Testis (tissue), 2 donors: ENCODE measurements at regions not wholly inside any gene's neighbourhood (a gene's known extent, or its start where the extent isn't known, plus 50 kb on each side); places are given as distances from the start of the nearest gene placed in this dataset.
A peak's percentile ranks its signal among the peaks of the same experiment; 100 is the strongest.

Experiments used
- DNase-seq: peaks from one replicate; pipeline ENCODE4 v3.0.0-alpha.2; 2019
- H3K27ac ChIP-seq, 2 donors: fragments of 200-600 bp; sonication (generic); one replicate each; pipeline ENCODE4 v1.5.1; 2019
- H3K27me3 ChIP-seq: fragments of 200-600 bp; sonication (generic); one replicate; pipeline ENCODE4 v1.5.1; 2019
- H3K36me3 ChIP-seq: fragments of 200-600 bp; sonication (generic); one replicate; pipeline ENCODE4 v1.5.1; 2017; ENCODE audit warnings: low read depth; ENCODE audit errors: missing control alignments
- H3K4me1 ChIP-seq: fragments of 200-600 bp; sonication (generic); one replicate; pipeline ENCODE4 v1.5.1; 2019
- H3K4me3 ChIP-seq, 2 donors: fragments of 200-600 bp; sonication (generic); one replicate each; pipeline ENCODE4 v1.5.1; 2017 to 2019
- H3K9me3 ChIP-seq: fragments of 200-600 bp; sonication (generic); one replicate; pipeline ENCODE4 v1.5.1; 2017
- POLR2A ChIP-seq: fragments of 450-650 bp; IDR thresholded peaks from one replicate; pipeline ENCODE4 v1.6.1; 2017; ENCODE audit warnings: antibody characterized with exemption, mild to moderate bottlenecking, moderate library complexity
- WGBS, 2 donors: methylation state at CpG; one replicate each; pipeline ENCODE4 v1.1.5; 2018; 5-methylcytosine and 5-hydroxymethylcytosine counted together
- intact Hi-C: fragments of 100-400 bp; cut with DNase I; formaldehyde crosslinking; loops from one replicate; pipeline ENCODE4 v1.15.1; 2023; ENCODE audit warnings: low total_unique reads
- TF ChIP-seq, protein P1 (sequence below), 3 experiments: fragments of 450-650 bp in 2 of 3; fragments of 200-600 bp in 1 of 3; sonication (generic) in 1 of 3; IDR thresholded peaks; one replicate each; pipeline ENCODE4 v1.5.1; 2016 to 2019; ENCODE audit warnings: antibody characterized with exemption in 3 of 3, mild to moderate bottlenecking in 2 of 3, moderate library complexity in 1 of 3

DNA sequence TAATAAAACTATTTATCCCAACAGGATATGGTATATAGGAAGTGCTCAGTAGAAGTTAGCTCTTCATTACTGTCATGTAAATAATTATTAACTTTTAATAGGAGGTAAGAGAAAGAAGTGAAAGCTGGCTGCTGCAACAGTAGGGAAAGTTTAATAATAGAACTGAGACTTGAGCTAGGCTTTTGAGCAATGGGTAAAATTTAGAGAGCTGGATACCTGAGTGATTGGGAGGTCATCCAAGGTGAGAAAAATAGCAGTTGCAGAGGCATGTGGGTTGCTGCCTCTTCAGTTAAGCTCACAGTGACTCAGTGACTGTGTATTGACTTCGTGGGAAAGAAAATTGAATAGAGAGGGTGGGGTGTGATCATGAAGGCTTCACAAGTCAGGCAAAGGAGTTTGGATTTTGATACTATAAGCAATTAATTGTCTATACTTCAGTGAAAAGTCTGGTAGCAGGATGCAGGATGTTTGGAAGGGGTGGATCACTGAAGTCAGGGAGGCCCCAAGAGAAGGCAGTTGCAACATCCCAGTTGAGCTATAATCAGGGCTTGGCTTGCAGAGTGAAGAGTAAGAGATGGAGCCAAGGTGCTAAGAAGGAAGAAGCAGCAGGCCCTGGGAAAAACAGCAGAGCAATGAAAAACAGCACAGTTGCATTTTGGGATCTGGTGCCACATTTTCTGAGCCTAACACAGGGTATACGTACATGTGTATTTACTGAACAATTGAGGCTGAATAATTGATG is 172.0 kb upstream of the FRMD6 start:
- DNase-seq, result peak; percentile 23
- H3K36me3 ChIP-seq, result no peaks in the 10 kb centered on the region
- H3K27ac ChIP-seq, result no peak overlapping the region
- no peaks in the 10 kb centered on the region for H3K9me3 ChIP-seq
- no peaks in the 10 kb centered on the region for H3K27me3 ChIP-seq
- no peak for TF ChIP-seq POLR2A
- TF ChIP-seq, protein P1, sequence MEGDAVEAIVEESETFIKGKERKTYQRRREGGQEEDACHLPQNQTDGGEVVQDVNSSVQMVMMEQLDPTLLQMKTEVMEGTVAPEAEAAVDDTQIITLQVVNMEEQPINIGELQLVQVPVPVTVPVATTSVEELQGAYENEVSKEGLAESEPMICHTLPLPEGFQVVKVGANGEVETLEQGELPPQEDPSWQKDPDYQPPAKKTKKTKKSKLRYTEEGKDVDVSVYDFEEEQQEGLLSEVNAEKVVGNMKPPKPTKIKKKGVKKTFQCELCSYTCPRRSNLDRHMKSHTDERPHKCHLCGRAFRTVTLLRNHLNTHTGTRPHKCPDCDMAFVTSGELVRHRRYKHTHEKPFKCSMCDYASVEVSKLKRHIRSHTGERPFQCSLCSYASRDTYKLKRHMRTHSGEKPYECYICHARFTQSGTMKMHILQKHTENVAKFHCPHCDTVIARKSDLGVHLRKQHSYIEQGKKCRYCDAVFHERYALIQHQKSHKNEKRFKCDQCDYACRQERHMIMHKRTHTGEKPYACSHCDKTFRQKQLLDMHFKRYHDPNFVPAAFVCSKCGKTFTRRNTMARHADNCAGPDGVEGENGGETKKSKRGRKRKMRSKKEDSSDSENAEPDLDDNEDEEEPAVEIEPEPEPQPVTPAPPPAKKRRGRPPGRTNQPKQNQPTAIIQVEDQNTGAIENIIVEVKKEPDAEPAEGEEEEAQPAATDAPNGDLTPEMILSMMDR (IDR thresholded peaks at IDR 0.05), result no peak
- no peak overlapping the region for H3K4me3 ChIP-seq
- peaks cover 10% of the 10 kb centered on the region for H3K4me1 ChIP-seq
- WGBS, 2 donors, result 78 to 82% methylated on average over 2 of the region's 2 CpGs
- intact Hi-C loops, result no loop called here

DNA sequence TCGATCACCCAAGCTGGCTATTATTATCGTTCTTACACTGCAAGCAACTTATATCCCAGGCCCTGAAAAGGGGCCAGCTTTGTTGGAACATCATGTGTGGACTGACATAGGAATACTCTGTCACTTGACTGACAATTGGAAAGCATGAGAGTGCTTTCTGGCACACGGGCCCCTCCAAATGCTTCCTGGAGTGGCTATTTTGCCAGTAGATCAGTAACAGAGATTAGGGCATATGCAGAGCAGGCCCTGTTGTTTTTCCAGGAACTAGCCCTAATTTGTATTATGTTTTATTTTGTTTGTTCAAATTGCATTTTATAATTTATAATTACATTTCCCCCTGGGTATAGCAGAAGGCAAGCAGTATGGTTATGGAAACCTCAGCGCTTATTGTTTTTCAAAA is 170.1 kb upstream of the FRMD6 start:
- Histone ChIP-seq H3K27me3 (no peaks in the 10 kb centered on the region), H3K9me3 (no peaks in the 10 kb centered on the region), H3K4me1 (peaks cover 4% of the 10 kb centered on the region), H3K36me3 (no peaks in the 10 kb centered on the region), H3K4me3 (no peak overlapping the region), H3K27ac (no peak overlapping the region)
- TF ChIP-seq, protein P1 (IDR thresholded peaks at IDR 0.05), result no peak
- TF ChIP-seq POLR2A, result no peak
- DNase-seq, result no peak
- intact Hi-C loops, result no loop called here
- WGBS, 2 donors, result 93 to 95% methylated on average over 4 of the region's 4 CpGs

DNA sequence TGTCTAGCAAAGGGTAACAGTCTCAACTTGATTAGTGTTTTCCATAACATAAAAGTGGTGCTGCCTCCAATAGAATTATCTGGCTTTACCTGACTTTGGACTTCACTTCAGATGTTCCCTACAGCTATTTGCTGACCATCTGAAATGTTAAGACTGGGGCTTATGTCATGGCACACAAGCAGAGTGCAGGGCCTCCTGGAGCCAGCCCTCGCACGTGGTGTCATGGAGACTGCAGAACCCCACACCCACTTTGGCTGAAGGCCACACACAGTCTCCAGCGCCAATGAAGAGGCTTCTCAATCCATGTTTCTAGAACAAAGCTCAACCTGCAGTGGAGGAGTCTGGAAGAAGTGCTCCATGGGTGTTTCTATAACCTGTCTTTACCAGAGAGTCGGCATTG is 169.6 kb upstream of the FRMD6 start:
- no peaks in the 10 kb centered on the region for H3K9me3 ChIP-seq
- H3K27ac ChIP-seq, result no peak overlapping the region
- no peaks in the 10 kb centered on the region for H3K4me1 ChIP-seq
- no peaks in the 10 kb centered on the region for H3K27me3 ChIP-seq
- 89 to 91% methylated on average over 4 of the region's 4 CpGs for WGBS, 2 donors
- H3K4me3 ChIP-seq, result no peak overlapping the region
- H3K36me3 ChIP-seq, result no peaks in the 10 kb centered on the region
- TF ChIP-seq POLR2A, result no peak
- TF ChIP-seq, protein P1 (IDR thresholded peaks at IDR 0.05), result no peak
- no peak for DNase-seq
- intact Hi-C loops, result no loop called here

DNA sequence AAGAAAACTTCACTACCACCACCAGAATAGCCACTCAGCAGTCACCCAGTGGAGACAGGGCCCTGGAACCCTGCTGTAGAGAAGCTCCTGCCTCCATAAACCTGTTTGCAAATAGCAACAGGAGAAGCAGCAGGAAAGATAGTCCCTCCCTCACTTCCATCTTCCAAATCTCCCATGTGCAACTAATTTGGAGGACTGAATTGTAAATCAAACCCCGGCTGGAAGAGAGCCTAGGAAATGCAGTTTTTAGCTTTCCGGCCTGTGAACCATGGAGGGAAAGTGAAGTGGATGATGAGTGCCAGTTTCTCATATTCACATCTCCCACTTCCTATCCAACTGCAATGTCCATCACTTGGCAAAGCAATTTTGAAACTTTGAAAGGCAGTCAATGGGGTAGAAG is 167.2 kb upstream of the FRMD6 start:
- no peaks in the 10 kb centered on the region for H3K9me3 ChIP-seq
- DNase-seq, result no peak
- 85 to 92% methylated on average over 2 of the region's 2 CpGs for WGBS, 2 donors

More for the DNA sequence above, 167.2 kb upstream of the FRMD6 start:
- H3K27ac ChIP-seq, result no peak overlapping the region
- H3K27me3 ChIP-seq, result no peaks in the 10 kb centered on the region
- H3K4me3 ChIP-seq, result no peak overlapping the region
- no peak for TF ChIP-seq POLR2A
- TF ChIP-seq, protein P1 (IDR thresholded peaks at IDR 0.05), result no peak
- H3K36me3 ChIP-seq, result no peaks in the 10 kb centered on the region
- H3K4me1 ChIP-seq, result no peaks in the 10 kb centered on the region
- intact Hi-C loops, result no loop called here
